ENCODE measurements at regions not wholly inside any gene's neighbourhood (a gene's known extent, or its start where the extent isn't known, plus 50 kb on each side); places are given as distances from the start of the nearest gene placed in this dataset.

DNA sequence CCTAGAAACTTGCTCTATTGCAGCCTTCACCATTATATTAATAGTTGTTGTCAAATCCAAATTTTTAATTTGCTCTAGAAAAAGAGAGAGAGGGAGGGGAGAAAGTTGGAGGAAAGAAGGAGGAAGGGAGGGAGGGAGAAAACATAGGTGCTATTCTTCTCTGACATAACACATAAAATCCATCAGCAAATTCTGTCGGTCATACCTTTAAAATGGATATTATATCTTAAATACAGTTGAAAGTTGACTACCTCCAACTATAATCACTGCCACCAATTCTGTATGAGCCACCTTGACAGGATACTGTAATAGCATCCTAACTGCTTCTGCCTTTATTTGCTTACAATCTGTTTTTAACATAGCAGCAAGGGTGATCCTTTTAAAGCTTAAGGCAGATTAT lies 314.7 kb upstream of the ALCAM start:
- H3K9me3 ChIP-seq: no peaks in the 10 kb centered on the region
- DNase-seq: no peak
- H3K27me3 ChIP-seq: no peaks in the 10 kb centered on the region
- no peak overlapping the region for H3K4me3 ChIP-seq
- no peaks in the 10 kb centered on the region for H3K36me3 ChIP-seq

DNA sequence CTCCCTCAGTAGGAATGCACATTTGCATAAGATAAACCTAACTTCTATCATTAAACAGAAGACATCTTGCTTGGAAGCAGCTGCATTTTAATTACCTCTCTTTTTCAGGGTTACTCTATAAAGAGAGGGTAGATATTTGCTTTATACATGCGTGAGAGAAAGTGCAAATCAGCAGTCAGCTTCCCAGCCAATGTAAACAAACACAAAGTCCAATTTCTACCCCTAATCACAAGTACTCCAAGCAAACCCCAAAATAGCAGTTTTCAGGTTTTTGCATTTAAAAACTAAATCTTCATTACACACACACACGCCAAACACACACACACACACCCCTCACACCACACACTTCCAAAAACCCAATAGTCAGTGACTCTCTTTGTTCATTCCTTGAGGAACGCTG lies 303.9 kb upstream of the ALCAM start:
- Histone ChIP-seq H3K27me3 (no peaks in the 10 kb centered on the region), H3K4me3 (no peak overlapping the region), H3K36me3 (no peaks in the 10 kb centered on the region), H3K9me3 (no peaks in the 10 kb centered on the region; the same call in 1 of the 2 replicates)
- DNase-seq: no peak

DNA sequence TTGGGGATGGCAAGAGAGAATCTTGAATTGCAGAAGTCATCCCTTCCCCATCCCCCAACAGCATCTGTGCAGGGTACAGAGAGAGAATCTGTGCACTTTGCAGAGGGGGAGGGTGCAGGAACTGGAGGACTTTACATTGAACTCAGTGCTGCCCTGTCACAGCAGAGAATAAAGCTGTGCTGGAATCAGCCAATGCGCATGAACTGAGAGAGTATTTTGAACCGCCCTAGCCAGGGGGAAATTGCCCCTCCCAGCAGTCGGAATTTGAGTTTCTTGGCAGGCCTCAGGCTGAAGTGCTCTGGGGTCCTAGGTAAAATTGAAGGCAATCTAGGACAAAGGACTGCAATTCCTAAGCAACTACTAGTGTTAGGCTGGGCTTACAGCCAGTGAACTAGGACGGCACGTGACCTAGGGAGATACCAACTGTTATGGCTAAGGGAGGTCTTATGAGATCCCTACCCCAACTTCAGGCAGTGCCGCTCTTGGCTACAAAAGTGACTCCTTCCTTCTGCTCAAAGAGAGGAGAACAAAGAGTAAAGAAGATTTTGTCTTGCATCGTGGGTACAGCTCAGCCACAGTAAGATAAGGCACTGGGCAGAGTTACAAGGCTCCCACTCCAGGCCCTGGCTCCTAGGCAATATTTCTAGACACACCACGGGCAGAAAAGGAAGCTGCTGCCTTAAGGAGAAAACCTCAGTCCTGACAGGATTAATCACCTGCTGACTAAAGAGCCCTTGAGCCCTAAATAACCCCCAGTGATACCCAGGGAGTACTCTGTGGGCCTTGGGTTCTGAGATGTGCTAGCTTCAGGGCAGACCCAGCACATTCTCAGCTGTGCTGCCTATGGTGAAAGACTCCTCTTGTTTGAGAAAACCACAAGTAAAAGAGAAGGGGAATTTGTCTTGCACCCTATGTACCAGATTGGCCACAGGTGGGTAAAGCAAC lies 300.5 kb upstream of the ALCAM start:
- DNase-seq: no peak
- Histone ChIP-seq H3K4me3 (no peak overlapping the region), H3K36me3 (no peaks in the 10 kb centered on the region), H3K27me3 (no peaks in the 10 kb centered on the region), H3K9me3 (peaks cover 3% of the 10 kb centered on the region; the same call in 1 of the 2 replicates)

DNA sequence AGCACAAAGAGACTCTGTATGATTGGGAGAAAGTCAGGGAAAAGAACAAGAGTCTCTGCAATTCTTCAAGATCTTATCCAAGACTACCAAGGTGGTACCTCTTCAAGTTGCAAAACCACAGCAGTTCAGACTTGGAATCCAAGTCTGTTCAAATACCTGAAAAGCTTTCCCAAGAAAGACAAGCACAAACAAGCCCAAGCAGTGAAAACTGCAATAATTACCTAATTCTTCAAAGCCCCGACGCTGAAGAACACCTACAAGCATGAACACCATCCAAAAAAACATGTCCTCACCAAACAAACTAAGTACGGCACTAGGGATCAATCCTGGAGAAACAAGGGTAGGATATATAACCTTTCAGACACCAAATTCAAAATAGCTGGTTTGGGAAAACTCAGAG lies 299.3 kb upstream of the ALCAM start:
- H3K4me3 ChIP-seq: no peak overlapping the region
- H3K9me3 ChIP-seq: peaks cover 3% of the 10 kb centered on the region; the same call in 1 of the 2 replicates
- no peaks in the 10 kb centered on the region for H3K36me3 ChIP-seq
- H3K27me3 ChIP-seq: no peaks in the 10 kb centered on the region
- no peak for DNase-seq

DNA sequence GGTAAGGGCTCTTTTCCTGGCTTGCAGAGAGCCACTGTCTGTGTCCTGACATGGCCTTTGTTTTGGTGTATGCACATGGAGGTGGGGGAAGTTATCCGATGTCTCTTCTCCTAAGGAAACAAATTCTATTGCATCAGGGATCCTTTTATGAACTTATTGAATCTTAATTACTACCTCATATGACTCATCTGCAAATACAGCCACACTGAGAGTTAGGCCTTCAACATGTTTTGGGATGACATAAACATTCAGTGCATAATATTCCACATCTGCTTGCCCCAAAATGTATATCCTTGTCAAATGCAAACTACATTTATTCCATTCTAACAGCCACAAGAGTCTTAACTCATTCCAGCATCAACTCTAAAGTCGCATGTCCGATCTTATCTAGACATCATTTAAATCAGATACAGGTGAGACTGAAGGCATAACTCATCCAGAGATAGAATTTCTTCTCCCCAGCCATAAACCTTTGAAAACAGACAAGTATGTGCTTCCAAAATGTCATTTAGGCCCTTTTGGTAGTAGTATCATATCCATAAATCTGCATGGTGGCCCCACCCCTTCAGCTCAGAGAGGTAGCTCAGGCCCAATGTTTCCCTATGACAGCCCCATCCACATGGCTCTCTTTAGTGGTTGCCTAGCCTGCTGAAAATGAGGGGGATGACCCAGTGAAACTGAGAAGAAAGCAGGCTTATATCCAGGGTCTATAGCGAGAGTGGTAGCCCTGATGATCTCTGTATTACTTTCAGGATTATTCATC lies 289.5 kb upstream of the ALCAM start:
- H3K9me3 ChIP-seq: peaks cover 2% of the 10 kb centered on the region; the same call in 1 of the 2 replicates
- H3K4me3 ChIP-seq: no peak overlapping the region
- no peaks in the 10 kb centered on the region for H3K36me3 ChIP-seq
- H3K27me3 ChIP-seq: no peaks in the 10 kb centered on the region
- no peak for DNase-seq

DNA sequence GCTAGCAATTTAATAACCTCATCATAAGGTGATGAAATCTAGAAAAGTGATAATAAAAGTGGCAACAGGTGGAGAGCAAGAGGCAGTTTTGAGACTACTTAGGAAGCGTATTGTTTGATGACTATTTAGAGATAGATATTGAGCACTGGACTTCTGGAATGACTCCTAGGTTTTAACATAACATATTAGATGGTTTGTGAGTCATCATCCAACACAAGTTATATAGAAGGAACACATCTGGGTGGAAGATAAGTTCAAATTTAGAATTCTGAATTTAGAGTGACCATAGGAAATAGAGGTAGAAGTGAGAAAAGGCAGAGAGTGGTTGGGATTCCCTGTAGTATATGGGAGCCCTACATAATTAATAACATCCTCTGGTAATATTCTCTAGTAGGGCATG lies 282.8 kb upstream of the ALCAM start:
- Histone ChIP-seq H3K9me3 (no peaks in the 10 kb centered on the region), H3K36me3 (no peaks in the 10 kb centered on the region), H3K4me3 (no peak overlapping the region), H3K27me3 (no peaks in the 10 kb centered on the region)
- DNase-seq: no peak

DNA sequence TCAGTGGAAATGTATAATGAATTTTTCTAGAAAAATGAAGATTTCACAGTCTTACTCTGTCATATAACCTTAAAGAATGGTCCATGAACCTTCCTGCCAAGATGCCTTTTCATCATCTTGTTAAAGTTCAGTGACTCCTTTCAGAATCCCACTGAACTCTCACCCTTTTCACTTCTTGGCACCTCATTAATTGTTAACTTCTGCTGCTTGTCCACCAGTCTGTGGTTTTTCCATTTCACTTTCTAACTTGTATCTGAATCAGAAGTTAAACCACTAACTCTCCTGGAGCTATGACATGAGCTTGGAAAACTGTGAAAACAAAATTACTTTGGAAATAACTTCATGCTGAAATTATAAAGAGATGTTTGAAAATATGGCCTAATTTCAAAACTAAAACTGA lies 281.2 kb upstream of the ALCAM start:
- DNase-seq: no peak
- no peak overlapping the region for H3K4me3 ChIP-seq
- H3K27me3 ChIP-seq: no peaks in the 10 kb centered on the region
- no peaks in the 10 kb centered on the region for H3K9me3 ChIP-seq
- H3K36me3 ChIP-seq: no peaks in the 10 kb centered on the region

DNA sequence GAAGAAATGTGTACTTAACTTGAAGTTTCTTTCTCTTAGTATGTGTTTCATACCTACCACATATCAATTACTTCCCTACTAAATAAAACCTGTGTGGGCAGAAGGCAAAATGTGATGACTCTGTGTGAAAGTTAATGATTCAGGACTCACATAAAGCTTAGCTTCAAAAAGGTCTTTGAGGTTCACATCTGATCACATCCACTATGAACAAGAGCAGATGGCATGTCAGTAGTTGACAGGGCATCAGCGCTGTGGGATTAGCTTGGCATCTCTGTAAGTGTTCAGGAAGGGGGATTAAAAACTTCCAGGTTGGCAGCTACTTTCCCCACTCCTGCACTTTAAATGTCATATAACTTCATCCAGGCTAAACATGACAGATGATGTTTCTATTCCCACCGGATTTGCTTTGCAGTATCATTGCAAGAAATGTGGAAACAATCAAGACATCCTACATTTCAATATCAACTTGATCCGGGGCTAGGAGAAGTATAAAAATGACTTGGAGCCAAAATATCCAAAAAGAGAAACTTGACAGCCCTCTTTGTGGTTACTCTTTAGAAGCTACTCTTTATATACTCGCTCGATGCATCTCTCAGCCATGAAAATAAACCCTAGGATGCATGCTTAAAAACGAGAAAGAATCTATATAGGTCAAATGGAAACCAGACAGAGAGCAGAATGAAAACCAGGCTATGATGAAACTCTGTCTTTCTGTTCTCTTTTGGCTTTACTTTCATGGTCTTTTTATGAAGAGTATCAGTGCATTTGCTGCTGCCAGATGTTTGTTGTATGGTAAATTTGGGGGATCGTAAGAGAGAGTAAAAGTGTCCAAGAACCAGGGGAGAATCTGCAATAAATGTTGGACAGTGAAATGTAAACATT lies 273.1 kb upstream of the ALCAM start:
- Histone ChIP-seq H3K9me3 (no peaks in the 10 kb centered on the region; the same call in 1 of the 2 replicates), H3K4me3 (no peak overlapping the region), H3K36me3 (no peaks in the 10 kb centered on the region), H3K27me3 (no peaks in the 10 kb centered on the region)
- DNase-seq: no peak

DNA sequence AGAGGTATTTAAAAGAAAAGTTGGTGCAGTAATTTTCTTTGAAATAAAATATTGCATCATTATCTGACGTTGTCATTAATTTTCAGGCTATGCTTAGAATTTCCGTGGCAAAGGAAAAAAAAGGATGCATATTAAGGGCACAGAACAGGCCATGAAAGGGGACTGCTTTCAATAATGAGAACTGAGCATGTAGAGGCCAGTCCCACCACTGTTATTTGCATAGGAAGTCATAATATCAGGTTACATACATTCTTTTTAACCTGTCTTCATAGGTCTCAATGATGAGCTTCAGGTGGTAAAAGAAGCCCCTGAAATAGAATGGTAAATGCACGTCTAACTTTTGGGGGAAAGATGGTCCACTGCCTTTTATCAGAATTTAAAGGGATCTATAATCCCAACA lies 272.1 kb upstream of the ALCAM start:
- DNase-seq: no peak
- H3K9me3 ChIP-seq: no peaks in the 10 kb centered on the region; the same call in 1 of the 2 replicates
- no peak overlapping the region for H3K4me3 ChIP-seq
- no peaks in the 10 kb centered on the region for H3K36me3 ChIP-seq
- no peaks in the 10 kb centered on the region for H3K27me3 ChIP-seq

DNA sequence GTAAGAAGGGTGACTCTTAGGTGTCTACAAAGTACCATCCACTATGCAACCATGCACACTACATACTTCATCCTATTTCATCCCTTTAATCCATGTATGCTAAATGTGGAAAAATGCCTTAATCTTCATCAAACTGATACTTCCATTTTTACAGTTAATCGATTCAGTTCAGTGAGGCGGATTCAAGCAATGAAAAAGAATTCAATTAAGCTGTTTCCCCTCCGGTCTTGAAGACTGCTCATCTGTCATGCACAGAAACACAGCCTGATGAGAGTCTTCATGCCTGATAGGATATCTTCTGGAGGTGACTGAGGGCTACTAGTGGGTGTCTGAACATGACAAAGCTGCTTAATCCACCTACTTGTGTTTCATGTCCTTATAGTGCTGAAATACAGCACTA lies 270.6 kb upstream of the ALCAM start:
- no peaks in the 10 kb centered on the region for H3K27me3 ChIP-seq
- no peak overlapping the region for H3K4me3 ChIP-seq
- H3K9me3 ChIP-seq: no peaks in the 10 kb centered on the region; the same call in 1 of the 2 replicates
- no peaks in the 10 kb centered on the region for H3K36me3 ChIP-seq
- no peak for DNase-seq

DNA sequence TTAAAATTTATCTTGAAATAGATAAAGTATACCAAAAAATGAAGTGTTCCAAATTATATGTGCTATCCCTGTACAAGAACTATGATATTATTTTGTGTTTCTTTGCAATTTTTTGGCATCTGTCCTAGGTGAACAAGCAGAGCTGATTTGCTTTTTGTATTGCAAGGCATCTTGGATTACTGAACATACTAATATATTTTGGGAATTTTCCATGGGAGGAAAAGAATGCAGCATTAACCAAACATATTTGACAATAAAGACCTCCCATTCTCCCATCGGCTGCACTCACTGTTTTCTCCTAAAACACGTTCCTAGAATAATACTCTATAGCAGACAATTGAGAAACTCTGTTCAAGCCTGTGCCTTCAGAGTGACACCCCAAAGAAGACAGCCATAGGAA lies 265.1 kb upstream of the ALCAM start:
- DNase-seq: no peak
- Histone ChIP-seq H3K36me3 (no peaks in the 10 kb centered on the region), H3K27me3 (no peaks in the 10 kb centered on the region), H3K9me3 (no peaks in the 10 kb centered on the region; the same call in 1 of the 2 replicates), H3K4me3 (no peak overlapping the region)

DNA sequence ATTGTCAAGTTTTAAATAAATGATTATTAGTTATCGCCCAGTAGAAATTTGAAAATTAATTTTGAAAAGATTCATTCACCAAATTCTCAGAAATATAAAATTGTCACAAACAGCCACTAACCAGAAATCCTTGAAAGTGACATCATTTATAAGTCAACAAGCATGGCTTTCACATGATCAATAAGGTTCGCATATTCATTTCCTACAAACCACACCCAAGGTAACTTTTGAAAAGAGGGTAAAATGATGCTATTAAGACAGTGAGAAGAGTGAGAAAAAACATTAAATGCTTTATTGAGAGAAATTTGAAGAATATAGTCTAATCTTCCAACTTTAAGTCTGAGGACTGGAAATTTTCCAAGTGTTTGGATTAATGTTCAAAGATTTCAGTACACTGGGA lies 263.6 kb upstream of the ALCAM start:
- H3K27me3 ChIP-seq: no peaks in the 10 kb centered on the region
- H3K4me3 ChIP-seq: no peak overlapping the region
- no peak for DNase-seq
- H3K36me3 ChIP-seq: no peaks in the 10 kb centered on the region
- no peaks in the 10 kb centered on the region; the same call in 1 of the 2 replicates for H3K9me3 ChIP-seq

DNA sequence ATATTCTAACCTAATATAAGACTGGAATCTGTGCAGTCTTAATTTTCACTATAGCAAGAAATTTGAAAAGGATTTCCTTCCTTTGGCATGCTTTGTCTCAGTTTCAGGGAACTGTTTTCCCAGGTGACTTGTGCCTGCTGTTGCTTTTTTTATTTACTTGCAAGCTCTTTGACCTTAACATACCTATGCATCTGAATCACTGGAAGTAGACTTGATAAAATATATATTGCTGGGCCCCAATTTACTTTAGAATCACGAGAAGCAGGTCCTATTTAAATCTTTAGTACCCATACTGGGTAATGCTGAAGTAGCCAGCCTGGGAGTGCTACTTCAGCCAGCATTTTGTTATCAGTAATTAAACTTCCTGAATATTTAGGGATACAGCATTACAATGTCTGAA lies 257.9 kb upstream of the ALCAM start:
- DNase-seq: no peak
- H3K36me3 ChIP-seq: no peaks in the 10 kb centered on the region
- H3K9me3 ChIP-seq: peaks cover 5% of the 10 kb centered on the region
- no peaks in the 10 kb centered on the region for H3K27me3 ChIP-seq
- H3K4me3 ChIP-seq: no peak overlapping the region

DNA sequence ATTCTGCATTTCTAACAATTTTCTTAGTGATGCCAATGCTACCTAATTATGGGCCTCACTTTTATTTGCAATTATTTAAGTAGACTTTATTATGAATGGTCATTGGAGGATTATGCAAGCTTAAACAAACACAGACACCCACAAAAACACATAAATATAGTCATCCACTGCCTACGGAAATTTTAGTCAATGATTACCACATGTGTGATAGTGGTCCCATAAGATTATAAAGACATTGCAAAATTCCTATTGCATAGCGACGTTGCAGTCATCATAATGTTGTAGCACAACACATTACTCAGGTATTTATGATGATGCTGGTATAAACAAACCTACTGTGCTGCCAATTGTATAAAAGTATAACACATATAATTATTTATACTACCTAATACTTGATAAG lies 247.8 kb upstream of the ALCAM start:
- Histone ChIP-seq H3K36me3 (no peaks in the 10 kb centered on the region), H3K4me3 (no peak overlapping the region), H3K27me3 (no peaks in the 10 kb centered on the region), H3K9me3 (no peaks in the 10 kb centered on the region)
- no peak for DNase-seq

DNA sequence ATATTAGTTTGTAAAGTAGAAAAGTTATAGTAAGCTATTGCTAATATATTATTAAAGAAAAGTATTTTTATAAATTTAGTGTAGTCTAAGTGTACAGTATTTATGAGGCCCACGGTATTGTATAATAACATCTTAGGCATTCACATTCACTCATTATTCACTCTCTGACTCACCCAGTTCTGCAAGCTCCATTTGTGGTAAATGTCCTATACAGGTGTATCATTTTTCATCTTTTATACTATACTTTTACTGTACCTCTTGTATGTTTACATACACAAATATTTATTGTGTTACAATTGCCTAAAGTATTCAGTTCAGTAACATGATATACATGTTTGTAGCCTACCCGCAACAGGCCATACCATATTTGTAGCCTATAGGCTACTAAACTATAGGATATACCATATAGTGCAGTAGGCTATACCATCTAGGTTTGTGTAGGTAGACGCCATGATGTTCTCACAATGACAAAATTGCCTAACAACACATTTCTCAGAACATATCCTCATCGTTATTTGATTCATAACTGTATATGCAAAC lies 246.8 kb upstream of the ALCAM start:
- no peaks in the 10 kb centered on the region for H3K9me3 ChIP-seq
- no peak overlapping the region for H3K4me3 ChIP-seq
- no peak for DNase-seq
- H3K36me3 ChIP-seq: no peaks in the 10 kb centered on the region
- no peaks in the 10 kb centered on the region for H3K27me3 ChIP-seq

DNA sequence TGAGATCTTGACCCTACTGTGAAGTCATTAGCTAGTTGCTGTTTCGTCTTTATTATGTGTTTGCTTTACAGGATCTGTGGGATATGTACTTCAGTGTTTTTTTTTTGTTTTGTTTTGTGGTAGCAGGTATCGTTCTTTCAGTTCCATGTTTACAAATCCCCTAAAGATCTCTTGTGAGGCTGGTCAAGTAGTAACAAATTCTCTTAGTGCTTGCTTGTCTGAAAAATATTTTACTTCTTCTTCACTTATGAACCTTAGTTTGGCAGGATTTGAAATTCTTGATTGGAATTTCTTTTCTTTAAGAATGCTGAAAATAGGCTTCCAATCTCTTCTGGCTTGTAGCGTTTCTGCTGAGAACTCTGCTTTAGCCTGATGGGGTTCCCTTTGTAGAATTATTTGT lies 235.8 kb upstream of the ALCAM start:
- Histone ChIP-seq H3K4me3 (no peak overlapping the region), H3K9me3 (peaks cover 17% of the 10 kb centered on the region), H3K27me3 (no peaks in the 10 kb centered on the region), H3K36me3 (no peaks in the 10 kb centered on the region)
- no peak for DNase-seq
